ENCODE measurements at regions not wholly inside any gene's neighbourhood (a gene's known extent, or its start where the extent isn't known, plus 50 kb on each side); places are given as distances from the start of the nearest gene placed in this dataset.

- intact Hi-C loops (cut with DNase I; ENCODE audit: low total_unique reads): no loop called here
- Histone ChIP-seq H3K4me1 (no peaks in the 10 kb centered on the region), H3K4me3 (no peak overlapping the region), H3K36me3 (no peaks in the 10 kb centered on the region), H3K9me3 (peaks cover 0 to 3% (median 0%) of the 10 kb centered on the region in 4 donors), H3K27ac (no peak overlapping the region), H3K27me3 (peaks cover 0 to 47% (median 0%) of the 10 kb centered on the region in 3 donors)
- TF ChIP-seq POLR2AphosphoS5 (IDR thresholded peaks at IDR 0.05) (no peak), EP300 (IDR thresholded peaks at IDR 0.05) (no peak), POLR2A (IDR thresholded peaks at IDR 0.05) (no peak), CTCF (IDR thresholded peaks at IDR 0.05) (no peak)
- DNase-seq: no peak
- WGBS, 5 donors: 71 to 79% (median 77%) methylated on average over 10 of the region's 10 CpGs
These were observed 319.3 kb upstream of the SALL3 start for GRCh38 chr18:78660311-78660710.

GRCh38 chr18:78661316-78661715 lies 318.3 kb upstream of the SALL3 start:
- H3K4me3 ChIP-seq: no peak overlapping the region
- no peaks in the 10 kb centered on the region for H3K9me3 ChIP-seq
- H3K27ac ChIP-seq: no peak overlapping the region
- TF ChIP-seq CTCF (IDR thresholded peaks at IDR 0.05): no peak
- no peak for TF ChIP-seq EP300 (IDR thresholded peaks at IDR 0.05)
- TF ChIP-seq POLR2AphosphoS5 (IDR thresholded peaks at IDR 0.05): no peak
- TF ChIP-seq POLR2A (IDR thresholded peaks at IDR 0.05): no peak
- no peaks in the 10 kb centered on the region for H3K4me1 ChIP-seq
- 80 to 91% (median 82%) methylated on average over 7 to 9 of the region's 9 CpGs for WGBS, 5 donors
- no peaks in the 10 kb centered on the region for H3K36me3 ChIP-seq
- intact Hi-C loops (cut with DNase I; ENCODE audit: low total_unique reads): no loop called here
- H3K27me3 ChIP-seq: peaks cover 0 to 47% (median 0%) of the 10 kb centered on the region in 3 donors
- DNase-seq: no peak

GRCh38 chr18:78662879-78663278 lies 316.7 kb upstream of the SALL3 start:
- Histone ChIP-seq H3K9me3 (no peaks in the 10 kb centered on the region), H3K36me3 (no peaks in the 10 kb centered on the region), H3K4me3 (no peak overlapping the region), H3K27ac (no peak overlapping the region), H3K4me1 (no peaks in the 10 kb centered on the region), H3K27me3 (peaks cover 0 to 46% (median 0%) of the 10 kb centered on the region in 3 donors)
- intact Hi-C loops (cut with DNase I; ENCODE audit: low total_unique reads): no loop called here
- TF ChIP-seq CTCF (IDR thresholded peaks at IDR 0.05) (no peak), POLR2AphosphoS5 (IDR thresholded peaks at IDR 0.05) (no peak), POLR2A (IDR thresholded peaks at IDR 0.05) (no peak), EP300 (IDR thresholded peaks at IDR 0.05) (no peak)
- 84 to 93% (median 86%) methylated on average over 9 of the region's 9 CpGs for WGBS, 5 donors
- DNase-seq: no peak

- no peak for DNase-seq
- no peak overlapping the region for H3K4me3 ChIP-seq
- TF ChIP-seq POLR2AphosphoS5 (IDR thresholded peaks at IDR 0.05): no peak
- no peak for TF ChIP-seq EP300 (IDR thresholded peaks at IDR 0.05)
- no peak for TF ChIP-seq POLR2A (IDR thresholded peaks at IDR 0.05)
- TF ChIP-seq CTCF (IDR thresholded peaks at IDR 0.05): no peak
- WGBS, 5 donors: 71 to 86% (median 79%) methylated on average over 13 of the region's 13 CpGs
- H3K4me1 ChIP-seq: no peaks in the 10 kb centered on the region
- H3K27me3 ChIP-seq: peaks cover 0 to 39% (median 0%) of the 10 kb centered on the region in 3 donors
- no peaks in the 10 kb centered on the region for H3K36me3 ChIP-seq
- H3K27ac ChIP-seq: no peak overlapping the region
- intact Hi-C loops (cut with DNase I; ENCODE audit: low total_unique reads): no loop called here
- no peaks in the 10 kb centered on the region for H3K9me3 ChIP-seq
These were observed 315.6 kb upstream of the SALL3 start for GRCh38 chr18:78664048-78664447.
